Mesendoderm (in vitro differentiated cells): ENCODE measurements at regions not wholly inside any gene's neighbourhood (a gene's known extent, or its start where the extent isn't known, plus 50 kb on each side); places are given as distances from the start of the nearest gene placed in this dataset.

Experiments used
- DNase-seq: peaks from one replicate; pipeline ENCODE4 v3.0.0; 2013
- H2AK5ac ChIP-seq: 2 replicates; pipeline ENCODE4 v1.6.1; 2013; ENCODE audit warnings: low read length, inconsistent platforms
- H2BK120ac ChIP-seq: 2 replicates; pipeline ENCODE4 v1.6.1; 2013; ENCODE audit warnings: low read depth, mild to moderate bottlenecking, low read length, moderate library complexity, mixed read lengths
- H2BK15ac ChIP-seq: replicated peaks from 2 replicates; pipeline ENCODE4 v1.6.1; 2013; ENCODE audit warnings: low read depth, mild to moderate bottlenecking, moderate library complexity
- H2BK5ac ChIP-seq: 2 replicates; pipeline ENCODE4 v1.6.1; 2013; ENCODE audit warnings: low read length, inconsistent platforms
- H3K18ac ChIP-seq: 2 replicates; pipeline ENCODE4 v1.6.1; 2013; ENCODE audit warnings: mild to moderate bottlenecking, low read length, mixed read lengths
- H3K23ac ChIP-seq: one replicate; pipeline ENCODE4 v1.6.1; 2013; ENCODE audit warnings: low read length
- H3K27ac ChIP-seq: 2 replicates; pipeline ENCODE4 v1.5.1; 2013; ENCODE audit warnings: low read depth, mild to moderate bottlenecking, inconsistent platforms, low read length, moderate library complexity
- H3K27me3 ChIP-seq: 2 replicates; pipeline ENCODE4 v1.6.1; 2013; ENCODE audit warnings: low read length, control low read depth, mild to moderate bottlenecking, inconsistent platforms; ENCODE audit not compliant: insufficient read depth, poor library complexity
- H3K36me3 ChIP-seq: 2 replicates; pipeline ENCODE4 v1.6.1; 2013; ENCODE audit warnings: low read length, inconsistent platforms; ENCODE audit not compliant: control insufficient read depth, insufficient read depth
- H3K4ac ChIP-seq: one replicate; pipeline ENCODE4 v1.6.1; 2013; ENCODE audit warnings: low read depth, mild to moderate bottlenecking, low read length, moderate library complexity
- H3K4me1 ChIP-seq: 2 replicates; pipeline ENCODE4 v1.6.1; 2013; ENCODE audit warnings: low read depth, low read length, inconsistent platforms; ENCODE audit not compliant: control insufficient read depth
- H3K4me2 ChIP-seq: 2 replicates; pipeline ENCODE4 v1.6.1; 2013; ENCODE audit warnings: low read length
- H3K4me3 ChIP-seq: 2 replicates; pipeline ENCODE4 v1.5.1; 2013; ENCODE audit warnings: mild to moderate bottlenecking, low read length
- H3K56ac ChIP-seq: one replicate; pipeline ENCODE4 v1.6.1; 2013; ENCODE audit warnings: low read length
- H3K79me1 ChIP-seq: 2 replicates; pipeline ENCODE4 v1.6.1; 2013; ENCODE audit warnings: low read length, inconsistent platforms
- H3K79me2 ChIP-seq: 2 replicates; pipeline ENCODE4 v1.6.1; 2013; ENCODE audit warnings: mild to moderate bottlenecking, low read length; ENCODE audit not compliant: control insufficient read depth, insufficient read depth
- H3K9ac ChIP-seq: 2 replicates; pipeline ENCODE4 v1.6.1; 2013; ENCODE audit warnings: low read length, inconsistent platforms
- H4K5ac ChIP-seq: one replicate; pipeline ENCODE4 v1.6.1; 2013; ENCODE audit warnings: low read length
- H4K8ac ChIP-seq: one replicate; pipeline ENCODE4 v1.6.1; 2013; ENCODE audit warnings: low read depth, mild to moderate bottlenecking, control low read depth, low read length, moderate library complexity
- WGBS: extraction: QIAGEN DNeasy Blood & Tissue Kit; methylation state at CpG from one replicate; pipeline ENCODE4 v1.1.7; 2013; ENCODE audit warnings: low lambda C conversion rate, missing lambda C conversion rate; ENCODE audit not compliant: insufficient coverage; ENCODE audit errors: extremely low coverage; 5-methylcytosine and 5-hydroxymethylcytosine counted together

DNA sequence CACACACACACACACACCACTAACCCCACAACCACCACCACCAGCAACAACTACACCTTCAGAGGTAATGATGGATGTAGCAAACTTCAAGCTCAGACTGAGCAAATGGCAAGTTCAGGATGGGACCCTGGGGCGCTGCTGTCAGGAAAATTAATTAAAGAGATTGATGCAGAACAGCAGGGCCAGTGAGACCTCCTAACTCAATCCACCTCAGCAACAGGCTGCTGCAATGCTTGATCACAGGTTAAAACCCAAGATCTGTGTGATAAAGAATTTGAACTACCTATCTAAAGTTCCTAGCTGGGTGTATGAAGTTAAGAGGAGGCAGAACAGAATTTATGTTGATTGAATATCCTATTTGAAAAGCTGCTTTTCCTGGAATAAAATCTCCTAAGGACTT, 140.3 kb upstream of the FER start:
- Histone ChIP-seq H3K27me3 (no peaks in the 10 kb centered on the region), H3K27ac (no peak overlapping the region), H2BK15ac (no peak overlapping the region), H3K79me2 (no peaks in the 10 kb centered on the region), H3K4ac (peak overlapping the region; percentile 43), H2BK5ac (no peak overlapping the region), H2AK5ac (no peak overlapping the region), H3K9ac (no peak overlapping the region), H3K18ac (peak overlapping the region; percentile 25), H3K23ac (no peak overlapping the region), H4K8ac (no peak overlapping the region), H3K4me1 (no peaks in the 10 kb centered on the region), H3K36me3 (no peaks in the 10 kb centered on the region), H3K4me3 (no peak overlapping the region), H4K5ac (no peak overlapping the region), H2BK120ac (no peak overlapping the region), H3K79me1 (no peaks in the 10 kb centered on the region), H3K4me2 (no peak overlapping the region), H3K56ac (no peak overlapping the region)
- no peak for DNase-seq
- no CpG with 5 or more reads among the region's 1 CpG for WGBS

DNA sequence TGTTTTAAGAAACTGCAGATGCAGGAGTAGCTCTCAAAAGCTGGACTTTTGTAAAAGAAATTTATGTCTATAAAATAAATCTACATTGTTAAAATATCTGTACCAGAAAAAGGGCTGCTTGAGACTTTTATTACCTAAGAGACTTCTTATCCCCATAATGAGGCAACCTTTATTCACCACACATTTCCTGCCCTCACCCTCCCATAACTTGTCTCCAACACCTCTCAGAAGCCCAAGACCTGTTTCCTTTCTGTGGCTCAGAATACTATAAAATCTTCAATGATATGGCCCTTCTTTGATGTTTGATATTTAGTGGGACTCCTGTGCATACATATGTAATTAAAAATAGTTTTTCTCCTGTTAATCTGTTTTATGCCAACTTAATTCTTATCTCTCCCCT, 141.5 kb upstream of the FER start:
- Histone ChIP-seq H3K4me2 (no peak overlapping the region), H4K8ac (no peak overlapping the region), H4K5ac (no peak overlapping the region), H3K9ac (no peak overlapping the region), H3K79me1 (no peaks in the 10 kb centered on the region), H3K27ac (no peak overlapping the region), H3K4ac (no peak overlapping the region), H3K18ac (no peak overlapping the region), H3K79me2 (no peaks in the 10 kb centered on the region), H3K27me3 (no peaks in the 10 kb centered on the region), H3K4me1 (no peaks in the 10 kb centered on the region), H2AK5ac (no peak overlapping the region), H3K4me3 (no peak overlapping the region), H3K56ac (no peak overlapping the region), H2BK5ac (no peak overlapping the region), H2BK15ac (no peak overlapping the region), H3K36me3 (no peaks in the 10 kb centered on the region), H3K23ac (no peak overlapping the region), H2BK120ac (no peak overlapping the region)
- DNase-seq = no peak

GRCh38 chr5:108602830-108603229, 144.9 kb upstream of the FER start:
- Histone ChIP-seq H3K36me3 (no peaks in the 10 kb centered on the region), H3K4me2 (no peak overlapping the region), H2BK15ac (no peak overlapping the region), H3K23ac (no peak overlapping the region), H2BK5ac (no peak overlapping the region), H3K27ac (no peak overlapping the region), H3K27me3 (no peaks in the 10 kb centered on the region), H3K4me3 (no peak overlapping the region), H3K9ac (no peak overlapping the region), H3K56ac (no peak overlapping the region), H4K8ac (no peak overlapping the region), H3K18ac (no peak overlapping the region), H3K4me1 (no peaks in the 10 kb centered on the region), H3K79me2 (no peaks in the 10 kb centered on the region), H3K79me1 (no peaks in the 10 kb centered on the region), H3K4ac (no peak overlapping the region), H2AK5ac (no peak overlapping the region), H2BK120ac (no peak overlapping the region), H4K5ac (no peak overlapping the region)
- no peak for DNase-seq
- no CpG with 5 or more reads among the region's 1 CpG for WGBS

GRCh38 chr5:108590799-108591198, 156.9 kb upstream of the FER start:
- H2BK120ac ChIP-seq = no peak overlapping the region
- no peaks in the 10 kb centered on the region for H3K4me1 ChIP-seq
- H3K27me3 ChIP-seq = no peaks in the 10 kb centered on the region
- H3K4me3 ChIP-seq = no peak overlapping the region
- no peak overlapping the region for H3K4me2 ChIP-seq
- H3K56ac ChIP-seq = no peak overlapping the region
- H3K79me2 ChIP-seq = no peaks in the 10 kb centered on the region
- no peaks in the 10 kb centered on the region for H3K79me1 ChIP-seq
- no peaks in the 10 kb centered on the region for H3K36me3 ChIP-seq
- no peak overlapping the region for H3K27ac ChIP-seq
- no peak overlapping the region for H2BK15ac ChIP-seq
- H3K4ac ChIP-seq = no peak overlapping the region
- H2BK5ac ChIP-seq = no peak overlapping the region
- H2AK5ac ChIP-seq = no peak overlapping the region
- H4K8ac ChIP-seq = no peak overlapping the region
- H4K5ac ChIP-seq = no peak overlapping the region
- WGBS = no CpG with 5 or more reads among the region's 2 CpGs
- no peak overlapping the region for H3K9ac ChIP-seq
- H3K18ac ChIP-seq = no peak overlapping the region
- DNase-seq = no peak
- H3K23ac ChIP-seq = no peak overlapping the region

GRCh38 chr5:108588323-108588722, 159.4 kb upstream of the FER start:
- H2BK15ac ChIP-seq = no peak overlapping the region

DNA sequence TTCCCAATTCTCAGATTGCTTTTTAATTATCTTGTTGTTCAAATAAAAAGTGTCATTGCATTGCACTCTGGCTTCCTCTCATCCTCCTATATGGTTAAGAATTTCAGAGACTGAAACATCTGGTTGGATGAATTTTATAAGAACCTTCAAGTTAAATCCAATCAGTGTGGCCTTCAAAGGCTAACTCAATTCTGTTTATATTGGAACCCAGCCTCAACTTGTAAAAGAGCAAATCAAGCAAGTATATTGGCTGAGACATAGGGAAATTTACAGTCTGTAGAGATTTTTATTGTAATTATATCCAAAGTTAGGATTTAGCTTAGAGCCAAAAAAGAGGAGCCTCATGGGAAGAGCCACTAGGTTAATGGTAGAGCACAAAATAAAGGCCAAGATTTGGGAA, 159.9 kb upstream of the FER start:
- no peak overlapping the region for H3K27ac ChIP-seq
- H3K9ac ChIP-seq = no peak overlapping the region

More at GRCh38 chr5:108588323-108588722, 159.4 kb upstream of the FER start:
- Histone ChIP-seq H2AK5ac (no peak overlapping the region), H4K8ac (no peak overlapping the region), H3K4ac (no peak overlapping the region), H3K18ac (no peak overlapping the region), H3K36me3 (no peaks in the 10 kb centered on the region), H2BK120ac (no peak overlapping the region), H3K27me3 (no peaks in the 10 kb centered on the region), H3K79me2 (no peaks in the 10 kb centered on the region), H4K5ac (no peak overlapping the region), H3K56ac (no peak overlapping the region), H3K9ac (no peak overlapping the region), H3K23ac (no peak overlapping the region), H3K79me1 (no peaks in the 10 kb centered on the region), H3K4me3 (no peak overlapping the region), H3K4me2 (no peak overlapping the region), H3K27ac (no peak overlapping the region), H2BK5ac (no peak overlapping the region), H3K4me1 (no peaks in the 10 kb centered on the region)
- WGBS = no CpG with 5 or more reads among the region's 2 CpGs
- no peak for DNase-seq

More for the DNA sequence above, 159.9 kb upstream of the FER start:
- Histone ChIP-seq H2BK5ac (no peak overlapping the region), H3K4ac (no peak overlapping the region), H2AK5ac (no peak overlapping the region), H3K23ac (no peak overlapping the region), H2BK120ac (no peak overlapping the region), H3K36me3 (no peaks in the 10 kb centered on the region), H3K18ac (no peak overlapping the region), H3K79me1 (no peaks in the 10 kb centered on the region), H3K79me2 (no peaks in the 10 kb centered on the region), H3K4me1 (no peaks in the 10 kb centered on the region), H3K4me3 (no peak overlapping the region), H2BK15ac (no peak overlapping the region), H3K56ac (no peak overlapping the region), H4K5ac (no peak overlapping the region), H4K8ac (no peak overlapping the region), H3K4me2 (no peak overlapping the region), H3K27me3 (no peaks in the 10 kb centered on the region)
- DNase-seq = no peak
